ENCODE measurements at regions not wholly inside any gene's neighbourhood (a gene's known extent, or its start where the extent isn't known, plus 50 kb on each side); places are given as distances from the start of the nearest gene placed in this dataset.

GRCh38 chr12:67509666-67510386 lies 138.7 kb upstream of the DYRK2 start:
- Histone ChIP-seq H3K79me2 (ENCODE audit: control insufficient read depth, insufficient read depth, low read length) (no peaks in the 10 kb centered on the region), H3K4me2 (ENCODE audit: insufficient read depth, low read length) (no peak overlapping the region), H3K27me3 (ENCODE audit: control insufficient read depth in 2 of 2, insufficient read depth in 2 of 2, low read length in 2 of 2) (no peaks in the 10 kb centered on the region), H4K20me1 (replicated peaks; ENCODE audit: control insufficient read depth, extremely low read depth, insufficient read depth, low read length) (no peaks in the 10 kb centered on the region), H3K27ac (ENCODE audit: insufficient read depth, low read depth, low read length) (no peak overlapping the region), H2AFZ (ENCODE audit: low read depth, low read length) (no peak overlapping the region), H3K36me3 (ENCODE audit: control insufficient read depth in 2 of 2, extremely low read depth in 1 of 2, insufficient read depth in 2 of 2, low read length in 2 of 2) (no peaks in the 10 kb centered on the region), H3K9me1 (replicated peaks; ENCODE audit: control insufficient read depth, extremely low read depth, insufficient read depth, low read length) (no peaks in the 10 kb centered on the region), H3K4me1 (ENCODE audit: control insufficient read depth, extremely low read depth, insufficient read depth, low read length) (no peaks in the 10 kb centered on the region), H3K9ac (replicated peaks; ENCODE audit: extremely low read depth, insufficient read depth, low read length) (no peak overlapping the region), H3K9me3 (replicated peaks; ENCODE audit: control insufficient read depth, insufficient read depth, low read length) (no peaks in the 10 kb centered on the region), H3K4me3 (replicated peaks in 1 of 3; ENCODE audit: insufficient read depth in 1 of 3, low read depth in 1 of 3, low read length in 3 of 3) (no peak overlapping the region)
- no TSS peak for BruUV-seq (replicated peaks)
- dilution Hi-C loops (cut with MboI; ENCODE audit: extremely low pct_ligation_motif_present, low sequenced_read_pairs): no loop called here
- ChIA-PET POLR2A (no interaction called here), CTCF (no interaction called here)
- no peak for FAIRE-seq
- no peak for DNase-seq (ENCODE audit: low read depth, low spot score)
- no peak for TF ChIP-seq CTCF (IDR thresholded peaks at IDR 0.05; ENCODE audit: extremely low read depth in 1 of 2, insufficient read depth in 1 of 2, low read depth in 1 of 2, low read length in 2 of 2)
- no peak for TF ChIP-seq JUN (IDR thresholded peaks at IDR 0.05; ENCODE audit: borderline replicate concordance, insufficient read depth, insufficient read length, low read depth)
- TF ChIP-seq POLR2AphosphoS5 (IDR thresholded peaks at IDR 0.05; ENCODE audit: insufficient read depth, low read depth, low read length): no peak
- TF ChIP-seq POLR2A (IDR thresholded peaks at IDR 0.05; ENCODE audit: low read depth, low read length): no peak
- TF ChIP-seq EZH2 (IDR thresholded peaks at IDR 0.05; ENCODE audit: borderline replicate concordance, low read depth, low read length, severe bottlenecking): no peak
- no peak for TF ChIP-seq GATA2 (IDR thresholded peaks at IDR 0.05; ENCODE audit: insufficient read depth, insufficient read length, low read depth, low read length)
- no peak for TF ChIP-seq MAX (IDR thresholded peaks at IDR 0.05; ENCODE audit: insufficient read depth, insufficient read length)
- no peak for TF ChIP-seq FOS (IDR thresholded peaks at IDR 0.05; ENCODE audit: borderline replicate concordance, insufficient read depth, low read length)
- no peak for TF ChIP-seq MYC (IDR thresholded peaks at IDR 0.05; ENCODE audit: low read depth, low read length)
- intact Hi-C loops (cut with micrococcal nuclease): no loop called here
